Vagina (tissue), 2 donors: ENCODE measurements at regions not wholly inside any gene's neighbourhood (a gene's known extent, or its start where the extent isn't known, plus 50 kb on each side); places are given as distances from the start of the nearest gene placed in this dataset.

Experiments
- DNase-seq, 2 donors: peaks; one replicate each; pipeline ENCODE4 v3.0.0-alpha.2; 2017; ENCODE audit errors: extremely low spot score in 2 of 2
- H3K27ac ChIP-seq: fragments of 200-600 bp; sonication (generic); one replicate; pipeline ENCODE4 v1.5.1; 2019
- H3K27me3 ChIP-seq: fragments of 200-600 bp; sonication (generic); one replicate; pipeline ENCODE4 v1.5.1; 2019
- H3K36me3 ChIP-seq, 2 donors: fragments of 200-600 bp; sonication (generic); one replicate each; pipeline ENCODE4 v1.5.1; 2017 to 2019
- H3K4me1 ChIP-seq: fragments of 200-600 bp; sonication (generic); one replicate; pipeline ENCODE4 v1.5.1; 2019
- H3K4me3 ChIP-seq, 2 donors: fragments of 200-600 bp; sonication (generic); 1 replicate in 1 of 2; 2 replicates in 1 of 2; pipeline ENCODE4 v1.5.1; 2016 to 2019
- H3K9me3 ChIP-seq: fragments of 200-600 bp; sonication (generic); one replicate; pipeline ENCODE4 v1.5.1; 2019
- POLR2A ChIP-seq, 2 donors: fragments of 450-650 bp; IDR thresholded peaks; one replicate each; pipeline ENCODE4 v1.6.1; 2017; ENCODE audit warnings: antibody characterized with exemption in 2 of 2, mild to moderate bottlenecking in 2 of 2, moderate library complexity in 2 of 2
- POLR2AphosphoS5 ChIP-seq, 2 donors: sonication (generic); formaldehyde crosslinking; IDR thresholded peaks; one replicate each; pipeline ENCODE4 v1.9.0; 2017; ENCODE audit warnings: antibody characterized with exemption in 2 of 2, mild to moderate bottlenecking in 2 of 2, low read depth in 1 of 2; ENCODE audit not compliant: insufficient read depth in 1 of 2
- intact Hi-C: fragments of 100-400 bp; cut with DNase I; formaldehyde crosslinking; loops from one replicate; pipeline ENCODE4 v1.15.1; 2023
- TF ChIP-seq, protein P1 (sequence below), 3 experiments: fragments of 450-650 bp in 2 of 3; fragments of 200-600 bp in 1 of 3; sonication (generic) in 1 of 3; IDR thresholded peaks; one replicate each; pipeline ENCODE4 v1.5.1; 2017 to 2019; ENCODE audit warnings: antibody characterized with exemption in 3 of 3, mild to moderate bottlenecking in 2 of 3, moderate library complexity in 2 of 3

DNA sequence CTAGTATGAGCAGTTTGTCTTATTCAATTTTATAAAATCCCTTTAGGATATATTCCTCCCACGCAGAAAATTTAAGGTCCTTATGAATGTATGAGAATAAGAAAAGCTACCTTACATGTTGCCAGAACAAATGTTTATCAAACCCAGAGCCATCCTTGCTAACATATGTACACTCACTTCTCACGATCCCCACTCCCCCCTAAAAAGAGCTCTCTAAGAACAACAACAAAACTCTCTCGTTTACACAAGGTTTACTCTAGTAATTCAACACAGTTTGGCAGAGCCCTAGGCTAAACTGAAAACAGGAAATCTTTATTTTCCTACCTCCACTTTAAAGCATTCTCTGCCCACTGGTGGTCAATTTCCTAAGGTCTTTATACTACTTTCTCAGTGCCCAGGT, 504.9 kb downstream of the ZEB2 start:
- H3K27me3 ChIP-seq, result no peaks in the 10 kb centered on the region
- DNase-seq, result no peak
- no peaks in the 10 kb centered on the region for H3K4me1 ChIP-seq
- intact Hi-C loops, result no loop called here
- no peaks in the 10 kb centered on the region for H3K9me3 ChIP-seq
- no peak overlapping the region for H3K27ac ChIP-seq
- no peaks in the 10 kb centered on the region for H3K36me3 ChIP-seq
- H3K4me3 ChIP-seq, result no peak overlapping the region
- TF ChIP-seq POLR2AphosphoS5 (IDR thresholded peaks at IDR 0.05; ENCODE audit: insufficient read depth in 1 of 2, low read depth in 1 of 2) (no peak), POLR2A (IDR thresholded peaks at IDR 0.05) (no peak)
- TF ChIP-seq, protein P1, sequence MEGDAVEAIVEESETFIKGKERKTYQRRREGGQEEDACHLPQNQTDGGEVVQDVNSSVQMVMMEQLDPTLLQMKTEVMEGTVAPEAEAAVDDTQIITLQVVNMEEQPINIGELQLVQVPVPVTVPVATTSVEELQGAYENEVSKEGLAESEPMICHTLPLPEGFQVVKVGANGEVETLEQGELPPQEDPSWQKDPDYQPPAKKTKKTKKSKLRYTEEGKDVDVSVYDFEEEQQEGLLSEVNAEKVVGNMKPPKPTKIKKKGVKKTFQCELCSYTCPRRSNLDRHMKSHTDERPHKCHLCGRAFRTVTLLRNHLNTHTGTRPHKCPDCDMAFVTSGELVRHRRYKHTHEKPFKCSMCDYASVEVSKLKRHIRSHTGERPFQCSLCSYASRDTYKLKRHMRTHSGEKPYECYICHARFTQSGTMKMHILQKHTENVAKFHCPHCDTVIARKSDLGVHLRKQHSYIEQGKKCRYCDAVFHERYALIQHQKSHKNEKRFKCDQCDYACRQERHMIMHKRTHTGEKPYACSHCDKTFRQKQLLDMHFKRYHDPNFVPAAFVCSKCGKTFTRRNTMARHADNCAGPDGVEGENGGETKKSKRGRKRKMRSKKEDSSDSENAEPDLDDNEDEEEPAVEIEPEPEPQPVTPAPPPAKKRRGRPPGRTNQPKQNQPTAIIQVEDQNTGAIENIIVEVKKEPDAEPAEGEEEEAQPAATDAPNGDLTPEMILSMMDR (IDR thresholded peaks at IDR 0.05), result no peak

DNA sequence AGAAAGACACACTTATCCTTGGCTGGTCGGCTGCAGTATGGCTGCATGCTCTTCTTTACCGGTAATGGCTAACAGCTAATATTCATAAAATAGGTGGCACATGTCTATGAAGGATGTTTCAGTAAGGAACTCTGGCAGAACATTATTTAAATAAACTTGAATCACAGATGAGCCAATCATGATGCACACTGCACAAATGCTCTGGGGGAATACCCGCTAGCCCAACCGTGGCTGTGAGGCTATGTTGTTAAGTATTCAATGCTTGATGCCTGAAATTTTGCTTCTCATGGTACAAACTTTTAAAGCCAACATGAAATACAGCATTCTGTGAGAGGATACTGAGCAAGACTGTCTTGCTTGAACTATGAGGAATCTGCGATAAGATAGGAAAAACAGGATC, 505.8 kb downstream of the ZEB2 start:
- Histone ChIP-seq H3K4me1 (no peaks in the 10 kb centered on the region), H3K9me3 (no peaks in the 10 kb centered on the region), H3K27ac (no peak overlapping the region), H3K4me3 (no peak overlapping the region), H3K36me3 (no peaks in the 10 kb centered on the region), H3K27me3 (no peaks in the 10 kb centered on the region)
- intact Hi-C loops, result no loop called here
- no peak for DNase-seq
- TF ChIP-seq, protein P1 (IDR thresholded peaks at IDR 0.05), result no peak
- TF ChIP-seq POLR2AphosphoS5 (IDR thresholded peaks at IDR 0.05; ENCODE audit: insufficient read depth in 1 of 2, low read depth in 1 of 2) (no peak), POLR2A (IDR thresholded peaks at IDR 0.05) (no peak)

DNA sequence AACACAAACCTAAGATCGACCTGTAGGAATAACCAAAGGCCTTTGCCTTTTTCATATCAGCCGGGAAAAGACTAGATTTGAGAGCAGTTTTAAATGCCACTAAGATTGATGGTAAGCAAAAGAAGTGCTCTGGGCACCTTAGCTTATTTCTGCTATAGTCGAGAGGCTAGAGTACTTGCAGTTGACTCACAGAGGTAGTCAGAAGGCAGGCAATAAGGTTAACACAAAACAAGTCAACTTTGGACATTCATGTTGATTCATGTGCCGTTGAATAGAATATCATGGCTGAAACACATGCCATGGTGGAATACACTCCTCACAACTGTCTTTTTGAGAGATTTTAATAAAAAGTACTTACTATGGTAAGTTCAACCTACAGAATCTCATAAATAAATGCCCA, 507.6 kb downstream of the ZEB2 start:
- H3K9me3 ChIP-seq, result no peaks in the 10 kb centered on the region
- no peaks in the 10 kb centered on the region for H3K27me3 ChIP-seq
- H3K36me3 ChIP-seq, result no peaks in the 10 kb centered on the region
- DNase-seq, result no peak
- no peak overlapping the region for H3K4me3 ChIP-seq
- H3K27ac ChIP-seq, result no peak overlapping the region
- no peaks in the 10 kb centered on the region for H3K4me1 ChIP-seq
- intact Hi-C loops, result no loop called here
- TF ChIP-seq, protein P1 (IDR thresholded peaks at IDR 0.05), result no peak
- no peak for TF ChIP-seq POLR2A (IDR thresholded peaks at IDR 0.05)
- TF ChIP-seq POLR2AphosphoS5 (IDR thresholded peaks at IDR 0.05; ENCODE audit: insufficient read depth in 1 of 2, low read depth in 1 of 2), result no peak

DNA sequence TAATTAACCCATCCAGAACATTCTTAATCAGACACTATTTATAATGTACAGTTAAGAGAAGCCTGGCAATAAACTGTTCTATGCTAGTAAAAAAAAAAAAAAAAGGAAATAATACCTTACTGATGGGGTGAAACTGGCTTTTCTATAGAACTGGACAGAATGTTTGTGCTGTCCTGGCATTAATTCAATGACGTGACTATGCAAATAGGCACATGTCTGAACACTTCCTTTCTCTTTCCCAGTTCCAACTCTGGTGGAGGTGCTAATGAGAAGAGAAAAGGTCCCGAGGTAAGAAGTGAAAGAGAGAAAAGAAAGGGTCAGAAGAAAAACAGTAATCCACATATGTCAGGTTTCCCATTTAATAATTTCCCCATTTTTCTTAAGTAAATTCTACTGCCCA, 508.4 kb downstream of the ZEB2 start:
- DNase-seq, result no peak
- Histone ChIP-seq H3K36me3 (no peaks in the 10 kb centered on the region), H3K9me3 (no peaks in the 10 kb centered on the region), H3K4me1 (no peaks in the 10 kb centered on the region), H3K27me3 (no peaks in the 10 kb centered on the region), H3K4me3 (no peak overlapping the region), H3K27ac (no peak overlapping the region)
- intact Hi-C loops, result no loop called here
- TF ChIP-seq, protein P1 (IDR thresholded peaks at IDR 0.05), result no peak
- TF ChIP-seq POLR2AphosphoS5 (IDR thresholded peaks at IDR 0.05; ENCODE audit: insufficient read depth in 1 of 2, low read depth in 1 of 2) (no peak), POLR2A (IDR thresholded peaks at IDR 0.05) (no peak)

DNA sequence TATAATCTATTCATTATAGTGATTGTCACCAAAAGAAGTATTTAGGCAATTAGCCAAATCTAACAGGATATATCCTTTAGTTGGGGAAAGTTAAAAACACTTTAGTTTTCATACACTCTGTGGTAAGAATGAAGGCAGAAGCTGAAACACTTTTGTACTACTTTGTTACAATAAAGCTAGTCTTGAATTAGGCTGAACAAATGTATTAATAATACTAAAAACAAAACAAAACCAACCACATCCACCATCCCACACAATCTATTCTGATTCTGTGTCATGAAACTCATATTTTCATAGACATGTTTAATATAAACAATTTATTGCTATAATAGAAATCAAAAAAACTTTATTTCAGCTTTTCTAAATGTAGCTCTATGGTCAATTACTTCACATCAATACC, 508.8 kb downstream of the ZEB2 start:
- Histone ChIP-seq H3K27me3 (no peaks in the 10 kb centered on the region), H3K4me1 (no peaks in the 10 kb centered on the region), H3K4me3 (no peak overlapping the region), H3K9me3 (no peaks in the 10 kb centered on the region), H3K36me3 (no peaks in the 10 kb centered on the region), H3K27ac (no peak overlapping the region)
- intact Hi-C loops, result no loop called here
- no peak for TF ChIP-seq POLR2AphosphoS5 (IDR thresholded peaks at IDR 0.05; ENCODE audit: insufficient read depth in 1 of 2, low read depth in 1 of 2)
- no peak for TF ChIP-seq POLR2A (IDR thresholded peaks at IDR 0.05)
- TF ChIP-seq, protein P1 (IDR thresholded peaks at IDR 0.05), result no peak
- DNase-seq, result no peak
